ENCODE measurements at regions not wholly inside any gene's neighbourhood (a gene's known extent, or its start where the extent isn't known, plus 50 kb on each side); places are given as distances from the start of the nearest gene placed in this dataset.

- TF ChIP-seq ETV6 (IDR thresholded peaks at IDR 0.05; ENCODE audit: borderline replicate concordance in 1 of 2, low read depth in 2 of 2, low read length in 1 of 2) (no peak), ETV6 (CRISPR knock-in tag; IDR thresholded peaks at IDR 0.05; ENCODE audit: borderline replicate concordance) (no peak), CREM (IDR thresholded peaks at IDR 0.05; ENCODE audit: low read depth) (no peak), PHF21A (IDR thresholded peaks at IDR 0.05; ENCODE audit: borderline replicate concordance, low read depth) (no peak), XRCC5 (IDR thresholded peaks at IDR 0.05; ENCODE audit: low read depth, low read length) (no peak), EZH2 (IDR thresholded peaks at IDR 0.05; ENCODE audit: borderline replicate concordance, low read depth, low read length) (no peak), ZFP30 (CRISPR knock-in tag; IDR thresholded peaks at IDR 0.05; ENCODE audit: borderline replicate concordance) (no peak), CTCF (IDR thresholded peaks at IDR 0.05 in 2 of 3, conservative IDR thresholded peaks at IDR 0.05 in 1 of 3; ENCODE audit: insufficient read depth in 2 of 3, low read depth in 1 of 3, low read length in 3 of 3) (no peak)
Observed at GRCh38 chr2:55781542-55781941, 87.9 kb upstream of the PNPT1 start.
